Fibroblast of villous mesenchyme (primary cell): ENCODE measurements at regions not wholly inside any gene's neighbourhood (a gene's known extent, or its start where the extent isn't known, plus 50 kb on each side); places are given as distances from the start of the nearest gene placed in this dataset.

Experiments used
- DNase-seq: peaks from one replicate; pipeline ENCODE4 v3.0.0-alpha.2; 2010; ENCODE audit warnings: low read depth
- H3K4me3 ChIP-seq: 2 replicates; pipeline ENCODE4 v1.5.1; 2011; ENCODE audit warnings: low read depth, mild to moderate bottlenecking, low read length
- CTCF ChIP-seq: IDR thresholded peaks from 2 replicates; pipeline ENCODE4 v1.5.1; 2012; ENCODE audit warnings: low read depth, mild to moderate bottlenecking, low read length; ENCODE audit not compliant: insufficient read depth

GRCh38 chr7:71042591-71042990, 89.4 kb upstream of the GALNT17 start:
- no peak overlapping the region for H3K4me3 ChIP-seq
- TF ChIP-seq CTCF, result no peak
- no peak for DNase-seq

GRCh38 chr7:71050492-71050891, 81.5 kb upstream of the GALNT17 start:
- H3K4me3 ChIP-seq, result no peak overlapping the region
- TF ChIP-seq CTCF, result no peak
- no peak for DNase-seq

- no peak overlapping the region for H3K4me3 ChIP-seq
- no peak for DNase-seq
- no peak for TF ChIP-seq CTCF
Measured at GRCh38 chr7:71055504-71055903, 76.4 kb upstream of the GALNT17 start.

- DNase-seq, result no peak
- no peak for TF ChIP-seq CTCF
- H3K4me3 ChIP-seq, result no peak overlapping the region
Measured at GRCh38 chr7:71077743-71078476, 54.0 kb upstream of the GALNT17 start.
